ENCODE measurements at regions not wholly inside any gene's neighbourhood (a gene's known extent, or its start where the extent isn't known, plus 50 kb on each side); places are given as distances from the start of the nearest gene placed in this dataset.

DNA sequence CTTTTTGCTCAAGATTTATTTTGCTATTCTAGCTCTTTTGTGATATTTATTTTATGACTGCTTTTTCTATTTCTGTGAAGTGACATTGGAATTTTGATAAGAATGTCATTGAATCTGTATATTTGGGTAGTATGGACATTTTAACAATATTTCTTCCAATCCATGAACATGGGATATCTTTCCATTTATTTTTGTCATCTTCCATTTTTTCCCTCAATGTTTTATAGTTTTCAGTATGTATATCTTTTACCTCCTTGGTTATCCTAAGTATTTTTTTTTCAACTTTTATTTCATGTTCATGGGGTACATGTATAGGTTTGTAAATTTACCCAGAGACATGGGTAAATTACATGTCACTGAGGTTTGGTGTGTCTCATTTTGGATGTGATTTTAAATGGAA is 74.1 kb upstream of the PREP start:
- no peak overlapping the region for H3K9ac ChIP-seq (ENCODE audit: low read length)
- H3K36me3 ChIP-seq (ENCODE audit: low read length), result no peaks in the 10 kb centered on the region
- no peaks in the 10 kb centered on the region for H4K20me1 ChIP-seq (ENCODE audit: low read depth, low read length)
- no peak overlapping the region for H3K4me2 ChIP-seq (ENCODE audit: low read depth, low read length, poor library complexity, severe bottlenecking)
- TF ChIP-seq, protein P1, sequence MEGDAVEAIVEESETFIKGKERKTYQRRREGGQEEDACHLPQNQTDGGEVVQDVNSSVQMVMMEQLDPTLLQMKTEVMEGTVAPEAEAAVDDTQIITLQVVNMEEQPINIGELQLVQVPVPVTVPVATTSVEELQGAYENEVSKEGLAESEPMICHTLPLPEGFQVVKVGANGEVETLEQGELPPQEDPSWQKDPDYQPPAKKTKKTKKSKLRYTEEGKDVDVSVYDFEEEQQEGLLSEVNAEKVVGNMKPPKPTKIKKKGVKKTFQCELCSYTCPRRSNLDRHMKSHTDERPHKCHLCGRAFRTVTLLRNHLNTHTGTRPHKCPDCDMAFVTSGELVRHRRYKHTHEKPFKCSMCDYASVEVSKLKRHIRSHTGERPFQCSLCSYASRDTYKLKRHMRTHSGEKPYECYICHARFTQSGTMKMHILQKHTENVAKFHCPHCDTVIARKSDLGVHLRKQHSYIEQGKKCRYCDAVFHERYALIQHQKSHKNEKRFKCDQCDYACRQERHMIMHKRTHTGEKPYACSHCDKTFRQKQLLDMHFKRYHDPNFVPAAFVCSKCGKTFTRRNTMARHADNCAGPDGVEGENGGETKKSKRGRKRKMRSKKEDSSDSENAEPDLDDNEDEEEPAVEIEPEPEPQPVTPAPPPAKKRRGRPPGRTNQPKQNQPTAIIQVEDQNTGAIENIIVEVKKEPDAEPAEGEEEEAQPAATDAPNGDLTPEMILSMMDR (IDR thresholded peaks at IDR 0.05; ENCODE audit: insufficient read depth, low read length, poor library complexity, severe bottlenecking), result no peak
- no peak for TF ChIP-seq EZH2phosphoT487 (conservative IDR thresholded peaks at IDR 0.05; ENCODE audit: low read length)
- no peaks in the 10 kb centered on the region for H3K27me3 ChIP-seq (ENCODE audit: low read length)
- no peaks in the 10 kb centered on the region for H3K9me2 ChIP-seq (replicated peaks; ENCODE audit: insufficient read depth, low read length)
- H3F3A ChIP-seq (ENCODE audit: insufficient read depth), result no peaks in the 10 kb centered on the region
- H3K79me2 ChIP-seq (ENCODE audit: insufficient read depth, low read length), result no peaks in the 10 kb centered on the region
- H3K9me3 ChIP-seq (ENCODE audit: insufficient read depth, low read length), result no peaks in the 10 kb centered on the region
- no peak overlapping the region for H2AFZ ChIP-seq (ENCODE audit: low read depth, low read length, severe bottlenecking)
- H3K4me3 ChIP-seq (ENCODE audit: insufficient read depth, low read length, poor library complexity, severe bottlenecking), result no peak overlapping the region
- no peak overlapping the region for H3K27ac ChIP-seq (ENCODE audit: low read depth, low read length)

DNA sequence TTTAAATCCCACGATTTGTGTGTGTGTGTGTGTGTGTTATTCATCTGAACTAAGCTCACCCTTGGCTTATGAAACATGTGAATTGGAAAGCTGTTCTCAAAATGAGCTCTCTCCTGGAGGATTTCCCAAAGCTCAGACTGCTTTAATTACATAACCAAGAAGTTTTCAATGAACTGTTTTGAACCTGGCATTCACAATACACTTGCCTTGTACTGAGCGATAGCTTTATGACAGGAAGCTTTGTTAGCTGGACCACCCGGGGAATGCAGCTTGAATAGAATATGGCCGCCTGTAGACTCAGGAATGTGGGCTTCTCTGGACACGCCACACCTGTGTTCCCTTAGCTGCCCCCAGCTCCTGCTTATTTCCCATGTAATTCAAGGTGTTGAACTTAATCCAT is 71.4 kb upstream of the PREP start:
- Histone ChIP-seq H3K4me3 (ENCODE audit: insufficient read depth, low read length, poor library complexity, severe bottlenecking) (no peak overlapping the region), H3K4me2 (ENCODE audit: low read depth, low read length, poor library complexity, severe bottlenecking) (no peak overlapping the region), H3K27ac (ENCODE audit: low read depth, low read length) (no peak overlapping the region), H3K36me3 (ENCODE audit: low read length) (no peaks in the 10 kb centered on the region), H3F3A (ENCODE audit: insufficient read depth) (no peaks in the 10 kb centered on the region), H3K9me3 (ENCODE audit: insufficient read depth, low read length) (no peaks in the 10 kb centered on the region), H3K27me3 (ENCODE audit: low read length) (no peaks in the 10 kb centered on the region), H3K79me2 (ENCODE audit: insufficient read depth, low read length) (no peaks in the 10 kb centered on the region), H3K9me2 (replicated peaks; ENCODE audit: insufficient read depth, low read length) (no peaks in the 10 kb centered on the region), H3K9ac (ENCODE audit: low read length) (no peak overlapping the region), H4K20me1 (ENCODE audit: low read depth, low read length) (no peaks in the 10 kb centered on the region), H2AFZ (ENCODE audit: low read depth, low read length, severe bottlenecking) (no peak overlapping the region)
- no peak for TF ChIP-seq EZH2phosphoT487 (conservative IDR thresholded peaks at IDR 0.05; ENCODE audit: low read length)
- TF ChIP-seq, protein P1 (IDR thresholded peaks at IDR 0.05; ENCODE audit: insufficient read depth, low read length, poor library complexity, severe bottlenecking), result no peak

DNA sequence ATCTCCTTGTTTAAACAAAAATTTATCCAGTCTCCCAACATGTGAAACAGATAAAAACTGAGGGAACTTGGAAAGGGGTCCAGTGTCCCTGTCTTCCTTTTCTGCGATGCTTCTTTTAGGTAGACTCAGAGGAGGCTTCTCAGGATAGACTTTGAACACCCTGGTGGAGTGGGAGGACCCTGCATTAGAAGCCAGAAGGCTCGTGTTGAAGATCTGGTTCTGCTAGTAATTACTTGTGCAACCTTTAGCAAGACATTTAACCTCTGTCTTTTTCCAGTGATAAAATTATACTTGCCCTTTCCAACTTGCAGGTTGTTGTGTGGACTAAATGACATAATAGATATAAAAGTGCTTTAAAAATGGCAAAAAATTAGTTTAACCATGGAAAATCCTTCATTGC is 67.1 kb upstream of the PREP start:
- no peak overlapping the region for H3K4me2 ChIP-seq (ENCODE audit: low read depth, low read length, poor library complexity, severe bottlenecking)
- H3K36me3 ChIP-seq (ENCODE audit: low read length), result no peaks in the 10 kb centered on the region
- H3F3A ChIP-seq (ENCODE audit: insufficient read depth), result no peaks in the 10 kb centered on the region
- H3K79me2 ChIP-seq (ENCODE audit: insufficient read depth, low read length), result no peaks in the 10 kb centered on the region
- no peaks in the 10 kb centered on the region for H3K27me3 ChIP-seq (ENCODE audit: low read length)
- no peak for TF ChIP-seq EZH2phosphoT487 (conservative IDR thresholded peaks at IDR 0.05; ENCODE audit: low read length)
- TF ChIP-seq, protein P1 (IDR thresholded peaks at IDR 0.05; ENCODE audit: insufficient read depth, low read length, poor library complexity, severe bottlenecking), result no peak
- H3K9me2 ChIP-seq (replicated peaks; ENCODE audit: insufficient read depth, low read length), result no peaks in the 10 kb centered on the region
- H3K27ac ChIP-seq (ENCODE audit: low read depth, low read length), result no peak overlapping the region
- no peaks in the 10 kb centered on the region for H3K9me3 ChIP-seq (ENCODE audit: insufficient read depth, low read length)
- no peak overlapping the region for H3K4me3 ChIP-seq (ENCODE audit: insufficient read depth, low read length, poor library complexity, severe bottlenecking)
- no peak overlapping the region for H2AFZ ChIP-seq (ENCODE audit: low read depth, low read length, severe bottlenecking)
- H4K20me1 ChIP-seq (ENCODE audit: low read depth, low read length), result no peaks in the 10 kb centered on the region
- no peak overlapping the region for H3K9ac ChIP-seq (ENCODE audit: low read length)

DNA sequence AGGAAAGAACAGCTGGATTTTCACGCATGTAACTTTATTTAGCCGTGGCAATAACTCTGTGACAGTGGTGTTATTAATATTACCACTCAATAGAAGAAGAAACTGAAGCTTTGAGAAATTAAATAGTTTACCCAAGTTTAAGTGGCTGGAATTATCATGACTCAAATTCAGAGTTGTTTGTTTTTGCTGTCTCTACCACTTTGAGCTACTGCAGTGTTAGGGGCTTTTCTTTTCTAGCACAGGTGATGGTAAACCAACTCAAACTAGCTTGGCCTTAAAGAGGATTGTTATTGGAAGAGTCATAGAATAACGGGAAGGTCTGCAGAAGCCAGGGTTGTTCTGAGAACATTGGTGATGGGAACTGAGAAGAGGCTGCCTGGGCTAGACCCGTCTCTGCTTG is 66.0 kb upstream of the PREP start:
- no peaks in the 10 kb centered on the region for H4K20me1 ChIP-seq (ENCODE audit: low read depth, low read length)

More for the DNA sequence above, 66.0 kb upstream of the PREP start:
- Histone ChIP-seq H3K27me3 (ENCODE audit: low read length) (no peaks in the 10 kb centered on the region), H3K27ac (ENCODE audit: low read depth, low read length) (no peak overlapping the region), H3F3A (ENCODE audit: insufficient read depth) (no peaks in the 10 kb centered on the region), H3K9me2 (replicated peaks; ENCODE audit: insufficient read depth, low read length) (no peaks in the 10 kb centered on the region), H3K36me3 (ENCODE audit: low read length) (no peaks in the 10 kb centered on the region), H3K4me3 (ENCODE audit: insufficient read depth, low read length, poor library complexity, severe bottlenecking) (no peak overlapping the region), H3K79me2 (ENCODE audit: insufficient read depth, low read length) (no peaks in the 10 kb centered on the region), H2AFZ (ENCODE audit: low read depth, low read length, severe bottlenecking) (no peak overlapping the region), H3K9ac (ENCODE audit: low read length) (no peak overlapping the region), H3K4me2 (ENCODE audit: low read depth, low read length, poor library complexity, severe bottlenecking) (no peak overlapping the region), H3K9me3 (ENCODE audit: insufficient read depth, low read length) (no peaks in the 10 kb centered on the region)
- TF ChIP-seq EZH2phosphoT487 (conservative IDR thresholded peaks at IDR 0.05; ENCODE audit: low read length), result no peak
- TF ChIP-seq, protein P1 (IDR thresholded peaks at IDR 0.05; ENCODE audit: insufficient read depth, low read length, poor library complexity, severe bottlenecking), result no peak
